Retinal pigment epithelial cell (primary cell): ENCODE measurements at regions not wholly inside any gene's neighbourhood (a gene's known extent, or its start where the extent isn't known, plus 50 kb on each side); places are given as distances from the start of the nearest gene placed in this dataset.

ENCODE experiments used
- DNase-seq: peaks from one replicate; pipeline ENCODE4 v3.0.0-alpha.2; 2010; ENCODE audit warnings: low read depth
- H3K4me3 ChIP-seq: 2 replicates; pipeline ENCODE4 v1.5.1; 2011; ENCODE audit warnings: mild to moderate bottlenecking, low read length, control low read depth, moderate library complexity
- TF ChIP-seq, protein P1 (sequence below): conservative IDR thresholded peaks from 2 replicates; pipeline ENCODE4 v1.5.1; 2011; ENCODE audit warnings: low read depth, low read length, control low read depth, inconsistent platforms

DNA sequence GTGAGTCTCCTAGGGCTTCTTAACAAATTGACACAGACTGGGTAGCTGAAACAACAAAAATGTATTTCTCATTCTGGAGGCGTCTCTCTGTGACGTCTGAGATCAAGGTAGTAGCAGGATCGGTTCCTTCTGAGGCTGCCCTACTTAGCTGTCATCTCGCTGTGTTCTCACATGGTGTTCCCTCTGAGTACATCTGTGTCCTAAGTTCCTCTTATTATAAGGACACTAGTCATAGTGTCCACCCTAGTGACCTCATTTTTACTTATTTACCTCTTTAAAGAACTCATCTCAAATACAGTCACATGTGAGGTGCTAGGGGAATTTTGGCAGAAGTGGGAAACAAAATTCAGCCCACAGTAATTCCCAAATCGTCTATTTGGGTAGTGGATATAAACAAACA lies 529.1 kb downstream of the NPIPA7 start:
- H3K4me3 ChIP-seq: no peak overlapping the region
- DNase-seq: no peak
- TF ChIP-seq, protein P1, sequence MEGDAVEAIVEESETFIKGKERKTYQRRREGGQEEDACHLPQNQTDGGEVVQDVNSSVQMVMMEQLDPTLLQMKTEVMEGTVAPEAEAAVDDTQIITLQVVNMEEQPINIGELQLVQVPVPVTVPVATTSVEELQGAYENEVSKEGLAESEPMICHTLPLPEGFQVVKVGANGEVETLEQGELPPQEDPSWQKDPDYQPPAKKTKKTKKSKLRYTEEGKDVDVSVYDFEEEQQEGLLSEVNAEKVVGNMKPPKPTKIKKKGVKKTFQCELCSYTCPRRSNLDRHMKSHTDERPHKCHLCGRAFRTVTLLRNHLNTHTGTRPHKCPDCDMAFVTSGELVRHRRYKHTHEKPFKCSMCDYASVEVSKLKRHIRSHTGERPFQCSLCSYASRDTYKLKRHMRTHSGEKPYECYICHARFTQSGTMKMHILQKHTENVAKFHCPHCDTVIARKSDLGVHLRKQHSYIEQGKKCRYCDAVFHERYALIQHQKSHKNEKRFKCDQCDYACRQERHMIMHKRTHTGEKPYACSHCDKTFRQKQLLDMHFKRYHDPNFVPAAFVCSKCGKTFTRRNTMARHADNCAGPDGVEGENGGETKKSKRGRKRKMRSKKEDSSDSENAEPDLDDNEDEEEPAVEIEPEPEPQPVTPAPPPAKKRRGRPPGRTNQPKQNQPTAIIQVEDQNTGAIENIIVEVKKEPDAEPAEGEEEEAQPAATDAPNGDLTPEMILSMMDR: no peak

DNA sequence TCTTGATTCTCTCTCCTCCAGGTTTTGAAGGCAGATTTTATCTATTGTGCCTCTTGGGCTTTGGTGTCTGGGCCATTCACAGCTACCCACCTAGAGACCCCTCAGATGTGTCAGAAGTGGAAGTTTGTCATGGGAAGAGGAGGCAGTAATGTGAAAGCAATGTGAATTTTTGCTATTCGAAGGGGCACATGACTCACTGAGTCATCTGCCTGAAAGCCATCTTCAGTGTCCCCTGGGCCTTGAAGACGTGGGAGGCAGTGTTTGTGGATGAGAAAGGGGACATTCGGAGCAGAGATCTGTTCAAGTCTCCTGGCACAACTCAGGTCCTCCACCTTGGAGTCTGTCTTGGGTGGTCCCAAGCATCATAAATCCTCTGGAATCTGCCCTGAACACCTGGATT lies 530.2 kb downstream of the NPIPA7 start:
- DNase-seq: no peak
- no peak overlapping the region for H3K4me3 ChIP-seq
- TF ChIP-seq, protein P1: no peak

DNA sequence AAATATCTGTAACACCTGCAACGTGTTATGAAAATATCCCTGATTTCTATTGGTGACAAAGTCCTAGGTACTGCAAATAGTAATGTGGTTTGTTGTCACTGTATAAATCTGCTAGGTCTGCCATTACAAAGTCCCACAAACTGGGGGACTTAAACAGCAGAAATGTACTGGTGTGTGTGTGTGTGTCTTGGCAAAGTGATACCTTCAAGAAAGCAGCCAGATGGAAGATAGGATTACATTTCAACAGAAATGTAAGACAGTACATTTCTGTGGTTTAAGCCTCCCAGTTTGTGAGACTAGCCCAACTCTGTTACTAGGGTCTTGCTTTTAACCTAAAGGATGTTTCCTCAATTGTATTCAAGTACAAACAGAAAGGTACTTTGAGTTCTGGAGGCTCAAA lies 531.7 kb downstream of the NPIPA7 start:
- H3K4me3 ChIP-seq: no peak overlapping the region
- TF ChIP-seq, protein P1: no peak
- DNase-seq: no peak

DNA sequence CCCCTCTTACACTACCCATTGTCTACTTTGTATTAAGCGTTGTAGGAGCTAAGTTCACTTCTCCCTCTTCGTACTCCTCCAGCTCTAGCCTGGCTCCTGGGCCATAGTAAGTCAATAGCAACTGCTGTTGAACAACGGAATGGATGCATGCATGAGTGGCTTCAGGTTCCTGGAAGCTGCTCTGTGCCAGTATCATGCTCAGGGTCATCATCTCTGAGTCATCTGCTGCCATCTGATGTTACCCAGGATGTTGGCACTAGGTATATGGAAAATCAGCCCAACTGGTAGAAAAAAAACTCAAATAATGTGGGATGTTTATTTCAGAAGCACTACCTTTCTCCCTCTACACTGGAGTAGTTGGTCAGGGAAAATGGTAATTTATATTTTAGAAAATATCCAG lies 536.8 kb downstream of the NPIPA7 start:
- no peak for DNase-seq
- TF ChIP-seq, protein P1: no peak
- H3K4me3 ChIP-seq: no peak overlapping the region

DNA sequence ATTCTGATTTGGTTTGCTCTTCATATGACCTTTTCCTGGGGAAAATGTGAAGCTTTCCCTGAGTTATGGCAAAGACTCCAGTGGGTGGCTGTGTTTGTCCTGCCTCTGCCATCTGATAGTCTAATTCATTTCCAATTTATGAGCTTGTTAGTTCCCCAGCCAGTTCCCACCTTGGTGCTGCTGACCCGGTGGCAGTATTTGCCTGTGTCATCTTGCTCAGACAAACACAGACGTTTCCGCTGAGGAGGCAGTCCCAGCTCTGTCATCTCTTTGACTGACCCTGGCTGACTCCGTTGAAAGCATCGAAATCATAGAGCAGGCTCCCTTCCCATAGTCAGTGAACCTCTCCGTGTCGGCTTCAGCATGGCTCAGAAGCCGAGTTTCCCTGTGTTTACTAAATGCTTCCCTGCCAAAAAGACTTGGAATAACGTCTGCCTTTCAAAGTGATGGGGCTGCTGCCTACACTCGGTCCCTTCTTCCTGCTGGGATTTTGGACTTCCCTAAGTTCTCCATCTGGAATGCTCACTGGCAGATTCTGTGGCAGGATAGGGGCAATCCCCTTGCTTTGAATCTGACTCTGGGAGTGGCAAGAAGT lies 538.3 kb downstream of the NPIPA7 start:
- TF ChIP-seq, protein P1: no peak
- DNase-seq: no peak
- H3K4me3 ChIP-seq: no peak overlapping the region

DNA sequence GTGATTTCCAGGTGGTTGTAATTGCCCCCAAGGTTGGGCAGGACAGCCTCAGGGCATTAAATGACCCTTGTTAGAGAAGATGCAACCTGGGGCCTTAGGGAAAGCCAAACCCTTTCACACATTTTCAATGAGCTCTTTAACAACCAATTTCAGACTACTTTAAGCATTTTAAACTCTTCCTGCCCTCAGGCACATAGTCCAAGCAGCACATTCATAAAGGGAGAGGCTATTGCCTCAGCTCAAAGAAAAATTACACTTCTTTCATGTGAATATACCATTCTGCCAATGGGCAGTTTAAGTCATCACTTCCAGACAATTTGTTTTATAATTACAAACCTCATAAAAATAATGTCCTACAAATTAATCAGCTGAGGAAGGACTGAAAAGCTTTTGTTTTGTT lies 544.5 kb downstream of the NPIPA7 start:
- TF ChIP-seq, protein P1: no peak
- no peak for DNase-seq
- H3K4me3 ChIP-seq: no peak overlapping the region

DNA sequence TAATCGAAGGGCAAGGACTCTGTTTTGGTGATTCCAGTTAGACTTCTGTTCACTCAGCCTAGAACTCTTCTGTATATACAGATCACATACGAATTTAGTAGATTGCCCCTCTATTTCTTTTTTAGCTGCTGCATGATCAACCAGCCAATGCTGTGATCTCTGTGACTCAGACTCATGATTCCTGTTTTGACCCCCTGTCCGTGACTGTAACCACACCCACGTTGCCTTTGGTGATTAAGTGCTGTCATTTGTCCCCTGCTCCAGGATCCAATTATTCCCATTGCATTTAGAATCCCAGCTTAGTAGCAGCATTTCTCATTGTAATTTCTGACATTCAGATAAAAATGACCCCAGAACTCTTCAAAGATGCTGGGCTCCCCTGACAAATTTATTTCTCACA lies 545.7 kb downstream of the NPIPA7 start:
- DNase-seq: no peak
- TF ChIP-seq, protein P1: no peak
- no peak overlapping the region for H3K4me3 ChIP-seq
